ENCODE measurements at regions not wholly inside any gene's neighbourhood (a gene's known extent, or its start where the extent isn't known, plus 50 kb on each side); places are given as distances from the start of the nearest gene placed in this dataset.

GRCh38 chr18:56256659-56257058 is 381.7 kb downstream of the TXNL1 start:
- TF ChIP-seq TAF1 (IDR thresholded peaks at IDR 0.05; ENCODE audit: borderline replicate concordance, low read depth, low read length) (no peak), POLR2AphosphoS5 (IDR thresholded peaks at IDR 0.05; ENCODE audit: low read depth, low read length) (no peak)

All from GM12892 (cell line).